KMS-11 (cell line): ENCODE measurements at regions not wholly inside any gene's neighbourhood (a gene's known extent, or its start where the extent isn't known, plus 50 kb on each side); places are given as distances from the start of the nearest gene placed in this dataset.

Experiments used
- H2AFZ ChIP-seq: fragments of 200-600 bp; sonication (generic); 2 replicates; pipeline ENCODE4 v1.6.1; 2016; ENCODE audit warnings: antibody characterized with exemption, mixed run types, low read depth
- H3K27ac ChIP-seq: fragments of 200-600 bp; sonication (generic); 2 replicates; pipeline ENCODE4 v1.6.1; 2016; ENCODE audit warnings: mild to moderate bottlenecking, mixed run types
- H3K27me3 ChIP-seq: fragments of 200-600 bp; sonication (generic); 2 replicates; pipeline ENCODE4 v1.6.1; 2017; ENCODE audit warnings: mild to moderate bottlenecking, low read depth, mixed run types, moderate library complexity; ENCODE audit not compliant: insufficient read depth
- H3K36me3 ChIP-seq: fragments of 200-600 bp; sonication (generic); 2 replicates; pipeline ENCODE4 v1.6.1; 2017; ENCODE audit warnings: mild to moderate bottlenecking, mixed run types; ENCODE audit not compliant: insufficient read depth
- H3K4me1 ChIP-seq: fragments of 200-600 bp; sonication (generic); 2 replicates; pipeline ENCODE4 v1.6.1; 2016; ENCODE audit warnings: mild to moderate bottlenecking, low read depth, mixed run types; ENCODE audit not compliant: poor library complexity, severe bottlenecking
- H3K4me2 ChIP-seq: fragments of 200-600 bp; sonication (generic); 2 replicates; pipeline ENCODE4 v1.7.0; 2016; ENCODE audit warnings: mild to moderate bottlenecking, mixed run types
- H3K4me3 ChIP-seq: fragments of 200-600 bp; sonication (generic); IDR thresholded peaks from 2 replicates; pipeline ENCODE4 v1.6.1; 2017; ENCODE audit warnings: low read depth, low read length, mixed read lengths; ENCODE audit not compliant: insufficient read depth
- H3K79me2 ChIP-seq: fragments of 200-600 bp; sonication (generic); 2 replicates; pipeline ENCODE4 v1.6.1; 2016; ENCODE audit warnings: low read depth, mixed run types; ENCODE audit not compliant: insufficient read depth
- H3K9ac ChIP-seq: fragments of 200-600 bp; sonication (generic); 2 replicates; pipeline ENCODE4 v1.6.1; 2016; ENCODE audit warnings: mild to moderate bottlenecking, mixed run types
- H4K20me1 ChIP-seq: fragments of 200-600 bp; sonication (generic); 2 replicates; pipeline ENCODE4 v1.6.1; 2016; ENCODE audit warnings: mild to moderate bottlenecking, mixed run types; ENCODE audit not compliant: insufficient read depth
- TF ChIP-seq, protein P1 (sequence below): fragments of 200-600 bp; sonication (generic); conservative IDR thresholded peaks from 2 replicates; pipeline ENCODE4 v1.6.1; 2017; ENCODE audit warnings: low read depth, mild to moderate bottlenecking, antibody characterized with exemption, low read length, moderate library complexity, mixed read lengths

DNA sequence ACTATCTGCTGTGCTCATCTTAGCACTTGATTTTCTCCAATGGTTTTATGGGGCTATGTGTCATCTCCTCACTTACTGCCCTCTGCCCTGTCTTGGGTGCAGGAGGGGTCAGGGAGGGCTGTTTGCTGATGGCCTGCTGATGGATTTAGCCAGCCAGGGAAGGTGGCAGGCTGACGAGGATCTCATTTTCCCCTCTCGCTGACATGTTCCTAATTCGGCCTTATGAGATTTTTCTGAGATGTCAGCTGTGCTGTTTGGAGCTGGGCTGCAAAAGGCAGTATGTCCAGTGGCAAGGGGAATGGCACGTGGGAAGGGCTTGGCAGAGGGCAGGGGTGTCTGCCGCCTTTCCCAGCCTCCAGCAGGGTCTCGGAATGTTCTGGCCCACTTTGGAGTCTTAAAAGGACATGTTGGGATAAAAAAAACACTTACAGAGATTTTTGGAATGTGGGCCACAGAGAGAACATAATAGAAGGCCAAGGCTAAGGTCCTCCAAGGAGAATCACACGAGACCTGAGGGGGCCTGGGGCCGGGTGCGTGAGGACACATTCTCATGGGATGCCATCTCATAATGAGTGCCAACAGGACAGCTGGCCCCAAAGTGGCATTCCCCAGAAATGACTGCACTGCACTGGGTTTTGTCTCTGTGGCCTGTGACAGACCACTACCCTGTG lies 303.8 kb downstream of the TLE3 start:
- H3K4me2 ChIP-seq = no peak overlapping the region

DNA sequence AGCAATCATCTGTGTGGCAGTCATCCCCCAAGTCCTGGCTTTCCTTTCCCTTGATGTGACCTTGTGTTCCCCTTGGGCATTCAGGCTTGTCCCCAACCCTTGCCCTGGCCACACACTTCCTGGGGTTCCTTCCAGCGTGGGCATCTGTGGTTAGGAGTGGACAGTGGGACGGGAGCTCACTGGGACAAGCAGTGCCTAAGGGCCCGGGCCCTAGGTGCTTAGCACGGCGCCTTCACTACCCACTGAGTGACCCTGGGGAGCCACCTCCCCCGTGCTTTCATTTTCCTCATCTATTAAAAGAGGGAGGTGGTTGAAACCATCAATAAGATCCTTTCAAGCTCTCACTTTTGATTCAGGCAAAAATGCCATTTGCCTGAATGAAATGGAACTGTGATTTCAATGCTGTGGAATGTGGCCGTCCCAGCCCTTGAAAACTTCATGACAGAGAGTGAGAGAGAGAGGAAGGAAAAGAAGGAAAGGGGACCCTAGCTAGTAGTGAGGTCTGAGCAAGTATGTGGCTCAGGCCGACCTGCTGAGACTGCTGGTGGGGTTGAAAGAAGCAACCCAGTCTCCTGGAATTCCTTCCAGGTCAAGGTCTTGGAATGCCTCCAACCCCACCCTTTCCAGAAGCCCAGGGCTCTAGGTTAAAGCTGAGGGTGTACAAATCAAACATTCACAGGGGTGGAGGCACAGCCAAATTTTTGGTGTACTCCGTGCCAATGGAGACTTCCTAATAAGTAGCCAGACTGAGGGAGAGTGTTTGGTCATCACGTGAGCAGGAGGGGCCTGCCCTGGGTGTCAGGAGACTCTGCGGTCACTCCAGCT lies 302.9 kb downstream of the TLE3 start:
- TF ChIP-seq, protein P1, sequence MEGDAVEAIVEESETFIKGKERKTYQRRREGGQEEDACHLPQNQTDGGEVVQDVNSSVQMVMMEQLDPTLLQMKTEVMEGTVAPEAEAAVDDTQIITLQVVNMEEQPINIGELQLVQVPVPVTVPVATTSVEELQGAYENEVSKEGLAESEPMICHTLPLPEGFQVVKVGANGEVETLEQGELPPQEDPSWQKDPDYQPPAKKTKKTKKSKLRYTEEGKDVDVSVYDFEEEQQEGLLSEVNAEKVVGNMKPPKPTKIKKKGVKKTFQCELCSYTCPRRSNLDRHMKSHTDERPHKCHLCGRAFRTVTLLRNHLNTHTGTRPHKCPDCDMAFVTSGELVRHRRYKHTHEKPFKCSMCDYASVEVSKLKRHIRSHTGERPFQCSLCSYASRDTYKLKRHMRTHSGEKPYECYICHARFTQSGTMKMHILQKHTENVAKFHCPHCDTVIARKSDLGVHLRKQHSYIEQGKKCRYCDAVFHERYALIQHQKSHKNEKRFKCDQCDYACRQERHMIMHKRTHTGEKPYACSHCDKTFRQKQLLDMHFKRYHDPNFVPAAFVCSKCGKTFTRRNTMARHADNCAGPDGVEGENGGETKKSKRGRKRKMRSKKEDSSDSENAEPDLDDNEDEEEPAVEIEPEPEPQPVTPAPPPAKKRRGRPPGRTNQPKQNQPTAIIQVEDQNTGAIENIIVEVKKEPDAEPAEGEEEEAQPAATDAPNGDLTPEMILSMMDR = no peak
- Histone ChIP-seq H4K20me1 (no peaks in the 10 kb centered on the region), H3K79me2 (no peaks in the 10 kb centered on the region), H3K9ac (no peak overlapping the region), H3K27ac (no peak overlapping the region), H3K4me1 (no peaks in the 10 kb centered on the region), H3K4me3 (no peak overlapping the region), H3K27me3 (no peaks in the 10 kb centered on the region), H2AFZ (no peak overlapping the region), H3K36me3 (no peaks in the 10 kb centered on the region), H3K4me2 (no peak overlapping the region)

More for the DNA sequence above, 303.8 kb downstream of the TLE3 start:
- no peaks in the 10 kb centered on the region for H3K4me1 ChIP-seq
- no peaks in the 10 kb centered on the region for H4K20me1 ChIP-seq
- H3K9ac ChIP-seq = no peak overlapping the region
- H3K27ac ChIP-seq = no peak overlapping the region
- H3K27me3 ChIP-seq = no peaks in the 10 kb centered on the region
- no peaks in the 10 kb centered on the region for H3K36me3 ChIP-seq
- H3K4me3 ChIP-seq = no peak overlapping the region
- no peaks in the 10 kb centered on the region for H3K79me2 ChIP-seq
- H2AFZ ChIP-seq = no peak overlapping the region
- TF ChIP-seq, protein P1 = no peak

DNA sequence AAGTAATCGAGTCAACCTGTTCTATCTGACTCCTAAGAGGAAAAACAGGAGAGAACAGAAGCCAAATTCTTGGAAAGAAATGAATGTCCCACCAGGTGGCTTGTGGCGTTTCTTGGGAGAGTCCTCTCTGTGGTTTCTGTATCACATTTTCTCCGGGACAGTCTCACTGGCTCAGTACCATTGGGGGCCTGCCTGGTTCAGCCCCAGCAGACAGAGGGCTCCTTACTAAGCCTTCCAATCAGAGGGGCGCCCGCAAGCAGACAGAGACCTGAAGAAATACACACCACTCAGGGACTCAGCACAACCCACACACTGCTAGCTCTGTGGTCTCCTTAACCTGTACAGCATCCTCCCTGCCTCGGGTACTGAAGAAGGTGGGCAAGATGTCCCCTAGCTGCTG lies 302.1 kb downstream of the TLE3 start:
- Histone ChIP-seq H3K79me2 (no peaks in the 10 kb centered on the region), H3K4me1 (no peaks in the 10 kb centered on the region), H4K20me1 (no peaks in the 10 kb centered on the region), H2AFZ (no peak overlapping the region), H3K4me3 (no peak overlapping the region), H3K27me3 (no peaks in the 10 kb centered on the region), H3K36me3 (no peaks in the 10 kb centered on the region), H3K4me2 (no peak overlapping the region), H3K9ac (no peak overlapping the region), H3K27ac (no peak overlapping the region)
- TF ChIP-seq, protein P1 = no peak

GRCh38 chr15:69797051-69797595 lies 300.6 kb downstream of the TLE3 start:
- Histone ChIP-seq H3K27me3 (no peaks in the 10 kb centered on the region), H3K9ac (no peak overlapping the region), H3K4me1 (no peaks in the 10 kb centered on the region), H3K27ac (no peak overlapping the region), H2AFZ (no peak overlapping the region), H4K20me1 (no peaks in the 10 kb centered on the region), H3K4me2 (no peak overlapping the region), H3K36me3 (no peaks in the 10 kb centered on the region), H3K4me3 (no peak overlapping the region), H3K79me2 (no peaks in the 10 kb centered on the region)
- TF ChIP-seq, protein P1 = no peak
